Pancreas (tissue), 10 donors: ENCODE measurements at regions not wholly inside any gene's neighbourhood (a gene's known extent, or its start where the extent isn't known, plus 50 kb on each side); places are given as distances from the start of the nearest gene placed in this dataset.

Source experiments
- ATAC-seq, 4 donors: fragments of 200-7000 bp; cut with Tn5 transposase; one replicate each; pipeline versions ENCODE4 v1.8.0 to v1.9.1; 2020; ENCODE audit warnings: mild to moderate bottlenecking in 4 of 4, moderate library complexity in 4 of 4
- DNase-seq, 6 donors: peaks; one replicate each; pipeline ENCODE4 v3.0.0-alpha.2; 2020
- FAIRE-seq: peaks from 2 replicates; lab custom pipeline; 2012; peaks lifted over from hg19 to GRCh38; lab: Jason Lieb, UNC
- H3K27ac ChIP-seq, 4 donors: fragments of 200-600 bp; sonication (generic); 1 replicate in 3 of 4; 2 replicates in 1 of 4; pipeline versions ENCODE4 v1.5.0 to v1.8.0; 2020
- H3K27me3 ChIP-seq, 4 donors: fragments of 200-600 bp; one replicate each; pipeline ENCODE4 v1.8.0; 2021
- H3K36me3 ChIP-seq, 3 donors: fragments of 200-600 bp; sonication (generic) in 1 of 3; one replicate each; pipeline versions ENCODE4 v1.5.0 to v1.8.0; 2020 to 2021
- H3K4me1 ChIP-seq, 3 donors: fragments of 200-600 bp; one replicate each; pipeline ENCODE4 v1.8.0; 2021
- H3K4me3 ChIP-seq, 4 donors: fragments of 200-600 bp; sonication (generic) in 2 of 4; one replicate each; pipeline versions ENCODE4 v1.5.0 to v1.8.0; 2020 to 2021
- H3K9me3 ChIP-seq, 4 donors: fragments of 200-600 bp; one replicate each; pipeline ENCODE4 v1.8.0; 2021
- WGBS, 2 donors: extraction: QIAGEN DNeasy Blood & Tissue Kit; methylation state at CpG; one replicate each; pipeline ENCODE4 v1.1.7; 2013; 5-methylcytosine and 5-hydroxymethylcytosine counted together
- intact Hi-C, 3 donors: fragments of 100-400 bp; cut with DNase I; formaldehyde crosslinking; loops; one replicate each; pipeline versions ENCODE4 v1.11.1 to v1.14.2; 2022
- TF ChIP-seq, protein P1 (sequence below), 4 donors: fragments of 200-600 bp; sonication (generic) in 3 of 4; IDR thresholded peaks; one replicate each; pipeline versions ENCODE4 v1.5.0 to v1.8.0; 2021; ENCODE audit warnings: antibody characterized with exemption in 4 of 4
- donor health status: healthy with polysubstance abuse.
- donor health status: DM: no; HTN: no; CAD: no; lungs with moderate emphysema.
- donor health status: DM: no; HTN: no; CAD: no.
- donor health status: control.
- donor health status: control.
- donor health status: Bipolar disorder and iron deficiency.
- donor health status: DM: yes; HTN: yes; CAD: no.
- donor health status: DM: no; HTN: no; CAD: no.
- donor health status: DM: no; HTN: no; CAD: no.
- donor health status: DM: yes; HTN: yes; CAD: no.

- no peak for ATAC-seq
- H3K4me1 ChIP-seq = no peaks in the 10 kb centered on the region
Observed at GRCh38 chr10:64134676-64135075, 613.5 kb downstream of the REEP3 start.

GRCh38 chr10:64142395-64142794 lies 621.2 kb downstream of the REEP3 start:
- Histone ChIP-seq H3K36me3 (no peaks in the 10 kb centered on the region), H3K4me1 (no peaks in the 10 kb centered on the region), H3K4me3 (no peak overlapping the region), H3K27ac (no peak overlapping the region), H3K9me3 (no peaks in the 10 kb centered on the region), H3K27me3 (no peaks in the 10 kb centered on the region)
- DNase-seq (no peak), FAIRE-seq (no peak), ATAC-seq (no peak)
- TF ChIP-seq, protein P1, sequence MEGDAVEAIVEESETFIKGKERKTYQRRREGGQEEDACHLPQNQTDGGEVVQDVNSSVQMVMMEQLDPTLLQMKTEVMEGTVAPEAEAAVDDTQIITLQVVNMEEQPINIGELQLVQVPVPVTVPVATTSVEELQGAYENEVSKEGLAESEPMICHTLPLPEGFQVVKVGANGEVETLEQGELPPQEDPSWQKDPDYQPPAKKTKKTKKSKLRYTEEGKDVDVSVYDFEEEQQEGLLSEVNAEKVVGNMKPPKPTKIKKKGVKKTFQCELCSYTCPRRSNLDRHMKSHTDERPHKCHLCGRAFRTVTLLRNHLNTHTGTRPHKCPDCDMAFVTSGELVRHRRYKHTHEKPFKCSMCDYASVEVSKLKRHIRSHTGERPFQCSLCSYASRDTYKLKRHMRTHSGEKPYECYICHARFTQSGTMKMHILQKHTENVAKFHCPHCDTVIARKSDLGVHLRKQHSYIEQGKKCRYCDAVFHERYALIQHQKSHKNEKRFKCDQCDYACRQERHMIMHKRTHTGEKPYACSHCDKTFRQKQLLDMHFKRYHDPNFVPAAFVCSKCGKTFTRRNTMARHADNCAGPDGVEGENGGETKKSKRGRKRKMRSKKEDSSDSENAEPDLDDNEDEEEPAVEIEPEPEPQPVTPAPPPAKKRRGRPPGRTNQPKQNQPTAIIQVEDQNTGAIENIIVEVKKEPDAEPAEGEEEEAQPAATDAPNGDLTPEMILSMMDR (IDR thresholded peaks at IDR 0.05) = no peak
- intact Hi-C loops = no loop called here
- WGBS, 2 donors = 71 to 76% methylated on average over 3 of the region's 3 CpGs

More at GRCh38 chr10:64134676-64135075, 613.5 kb downstream of the REEP3 start:
- FAIRE-seq (no peak), DNase-seq (no peak)
- Histone ChIP-seq H3K9me3 (no peaks in the 10 kb centered on the region), H3K27me3 (peaks cover 0 to 5% (median 0%) of the 10 kb centered on the region in 4 donors), H3K27ac (no peak overlapping the region), H3K36me3 (no peaks in the 10 kb centered on the region), H3K4me3 (no peak overlapping the region)
- 42 to 64% methylated on average over 1 of the region's 1 CpG for WGBS, 2 donors
- intact Hi-C loops = no loop called here
- TF ChIP-seq, protein P1 (IDR thresholded peaks at IDR 0.05) = no peak

GRCh38 chr10:64148607-64149006 lies 627.4 kb downstream of the REEP3 start:
- Histone ChIP-seq H3K9me3 (no peaks in the 10 kb centered on the region), H3K4me1 (no peaks in the 10 kb centered on the region), H3K27me3 (no peaks in the 10 kb centered on the region), H3K27ac (no peak overlapping the region), H3K36me3 (no peaks in the 10 kb centered on the region), H3K4me3 (no peak overlapping the region)
- TF ChIP-seq, protein P1 (IDR thresholded peaks at IDR 0.05) = no peak
- no peak for DNase-seq
- no peak for FAIRE-seq
- no peak for ATAC-seq
- intact Hi-C loops = no loop called here

DNA sequence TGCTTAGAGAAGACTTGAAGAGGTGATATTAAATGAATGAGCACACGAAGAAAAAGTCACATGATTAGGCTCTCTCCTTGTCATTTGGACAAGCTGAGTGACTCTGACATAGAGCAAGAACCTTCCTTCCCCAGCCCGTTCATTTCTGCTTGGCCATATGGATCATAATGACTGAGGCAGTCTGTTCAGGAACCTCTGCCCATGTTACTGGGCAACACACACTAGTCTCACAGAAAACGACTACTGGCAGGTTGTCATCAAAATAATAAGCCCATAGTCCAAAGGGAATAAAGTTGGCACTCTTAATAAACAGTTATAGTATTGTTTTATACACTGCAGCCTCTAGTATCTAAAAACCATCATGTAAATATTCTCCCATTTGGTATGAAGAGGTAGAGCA lies 635.0 kb downstream of the REEP3 start:
- FAIRE-seq = no peak
- no peaks in the 10 kb centered on the region for H3K36me3 ChIP-seq
- no peak for DNase-seq
- no peak for ATAC-seq
- no peaks in the 10 kb centered on the region for H3K27me3 ChIP-seq
- peaks cover 0 to 4% (median 0%) of the 10 kb centered on the region in 3 donors for H3K4me1 ChIP-seq
- H3K9me3 ChIP-seq = no peaks in the 10 kb centered on the region
- no peak overlapping the region for H3K4me3 ChIP-seq
- H3K27ac ChIP-seq = no peak overlapping the region
- TF ChIP-seq, protein P1 (IDR thresholded peaks at IDR 0.05) = no peak
- WGBS, 2 donors = 44 to 53% methylated on average over 3 of the region's 3 CpGs
- intact Hi-C loops = no loop called here

- Histone ChIP-seq H3K36me3 (no peaks in the 10 kb centered on the region), H3K9me3 (no peaks in the 10 kb centered on the region), H3K4me1 (peaks cover 0 to 4% (median 0%) of the 10 kb centered on the region in 3 donors), H3K27me3 (no peaks in the 10 kb centered on the region), H3K4me3 (no peak overlapping the region), H3K27ac (no peak overlapping the region)
- 87 to 97% methylated on average over 2 of the region's 2 CpGs for WGBS, 2 donors
- TF ChIP-seq, protein P1 (IDR thresholded peaks at IDR 0.05) = no peak
- no peak for ATAC-seq
- intact Hi-C loops = no loop called here
- FAIRE-seq = no peak
- DNase-seq = no peak
Observed at GRCh38 chr10:64158551-64158950, 637.4 kb downstream of the REEP3 start.
